GM23248 (cell line): ENCODE measurements at regions not wholly inside any gene's neighbourhood (a gene's known extent, or its start where the extent isn't known, plus 50 kb on each side); places are given as distances from the start of the nearest gene placed in this dataset.
A peak's percentile ranks its signal among the peaks of the same experiment; 100 is the strongest.

Experiments
- DNase-seq: peaks from one replicate; pipeline ENCODE4 v3.0.0-alpha.2; 2015
- H2AFZ ChIP-seq: fragments of 200-600 bp; sonication (generic); 2 replicates; pipeline ENCODE4 v1.6.1; 2016; ENCODE audit warnings: antibody characterized with exemption
- H3F3A ChIP-seq: fragments of 200-600 bp; sonication (generic); 2 replicates; pipeline ENCODE4 v1.6.1; 2016; ENCODE audit warnings: mild to moderate bottlenecking, antibody characterized with exemption, mixed run types; ENCODE audit not compliant: insufficient read depth
- H3K27ac ChIP-seq: fragments of 200-600 bp; sonication (generic); 2 replicates; pipeline ENCODE4 v1.5.1; 2016; ENCODE audit warnings: mild to moderate bottlenecking
- H3K27me3 ChIP-seq: fragments of 200-600 bp; sonication (generic); replicated peaks from 2 replicates; pipeline ENCODE4 v1.6.1; 2016; ENCODE audit warnings: mild to moderate bottlenecking; ENCODE audit not compliant: insufficient read depth
- H3K36me3 ChIP-seq: fragments of 200-600 bp; sonication (generic); 2 replicates; pipeline ENCODE4 v1.6.1; 2016; ENCODE audit warnings: low read depth, mild to moderate bottlenecking
- H3K4me1 ChIP-seq: fragments of 200-600 bp; sonication (generic); 2 replicates; pipeline ENCODE4 v1.6.1; 2016; ENCODE audit warnings: mild to moderate bottlenecking; ENCODE audit not compliant: insufficient read depth
- H3K4me2 ChIP-seq: fragments of 200-600 bp; sonication (generic); one replicate; pipeline ENCODE4 v1.6.1; 2016; ENCODE audit warnings: mild to moderate bottlenecking; ENCODE audit not compliant: unreplicated experiment
- H3K4me3 ChIP-seq: fragments of 200-600 bp; sonication (generic); 2 replicates; pipeline ENCODE4 v1.5.1; 2016; ENCODE audit warnings: mild to moderate bottlenecking
- H3K79me2 ChIP-seq: fragments of 200-600 bp; sonication (generic); 2 replicates; pipeline ENCODE4 v1.6.1; 2016; ENCODE audit warnings: mild to moderate bottlenecking; ENCODE audit not compliant: insufficient read depth
- H3K9ac ChIP-seq: fragments of 200-600 bp; sonication (generic); 2 replicates; pipeline ENCODE4 v1.6.1; 2016; ENCODE audit warnings: mild to moderate bottlenecking
- H3K9me2 ChIP-seq: fragments of 200-600 bp; sonication (generic); 2 replicates; pipeline ENCODE4 v1.6.1; 2016; ENCODE audit warnings: mixed run types, mild to moderate bottlenecking, moderate library complexity; ENCODE audit not compliant: insufficient read depth
- H3K9me3 ChIP-seq: fragments of 200-600 bp; sonication (generic); one replicate; pipeline ENCODE4 v1.6.1; 2017; ENCODE audit warnings: low read depth
- H4K20me1 ChIP-seq: fragments of 200-600 bp; sonication (generic); 2 replicates; pipeline ENCODE4 v1.6.0; 2016; ENCODE audit not compliant: insufficient read depth
- EZH2 ChIP-seq: fragments of 200-600 bp; sonication (generic); IDR thresholded peaks from 2 replicates; pipeline ENCODE4 v1.6.1; 2018; ENCODE audit warnings: antibody characterized with exemption, mild to moderate bottlenecking; ENCODE audit not compliant: insufficient read depth, poor library complexity, severe bottlenecking
- EZH2phosphoT487 ChIP-seq: fragments of 200-600 bp; sonication (generic); IDR thresholded peaks from 2 replicates; pipeline ENCODE4 v1.6.1; 2018; ENCODE audit warnings: antibody characterized with exemption, moderate library complexity, mild to moderate bottlenecking, low read depth; ENCODE audit not compliant: insufficient read depth
- WGBS, 2 experiments: methylation state at CpG; one replicate each; pipeline ENCODE4 v1.1.6; 2015 to 2017; ENCODE audit warnings: low lambda C conversion rate in 2 of 2, low coverage in 1 of 2; ENCODE audit errors: missing lambda C conversion rate in 2 of 2; 5-methylcytosine and 5-hydroxymethylcytosine counted together
- in situ Hi-C: fragments of 300-500 bp; cut with MboI; formaldehyde crosslinking; loops from 2 replicates; pipeline ENCODE4 v1.15.0; 2020

- Histone ChIP-seq H3K27ac (no peak overlapping the region), H3K4me1 (peaks cover 44% of the 10 kb centered on the region), H3F3A (peaks cover 39% of the 10 kb centered on the region), H3K9me2 (no peaks in the 10 kb centered on the region), H3K4me2 (no peak overlapping the region), H3K4me3 (no peak overlapping the region), H3K9ac (no peak overlapping the region), H2AFZ (no peak overlapping the region), H3K79me2 (no peaks in the 10 kb centered on the region), H3K36me3 (no peaks in the 10 kb centered on the region), H4K20me1 (no peaks in the 10 kb centered on the region), H3K9me3 (no peaks in the 10 kb centered on the region), H3K27me3 (no peaks in the 10 kb centered on the region)
- WGBS, 2 experiments = 94 to 100% methylated on average over 2 of the region's 2 CpGs
- in situ Hi-C loops = loop anchor here (25.0 kb wide), 1 partner anchor 1158 kb away; the partner anchor contains the start of gene GXYLT1
- no peak for DNase-seq
- no peak for TF ChIP-seq EZH2
- no peak for TF ChIP-seq EZH2phosphoT487
Measured at GRCh38 chr12:43294916-43295315, 257.1 kb downstream of the ADAMTS20 start.

GRCh38 chr12:43294147-43294546 is 257.9 kb downstream of the ADAMTS20 start:
- H3K9me3 ChIP-seq = no peaks in the 10 kb centered on the region
- H3K27ac ChIP-seq = no peak overlapping the region

DNA sequence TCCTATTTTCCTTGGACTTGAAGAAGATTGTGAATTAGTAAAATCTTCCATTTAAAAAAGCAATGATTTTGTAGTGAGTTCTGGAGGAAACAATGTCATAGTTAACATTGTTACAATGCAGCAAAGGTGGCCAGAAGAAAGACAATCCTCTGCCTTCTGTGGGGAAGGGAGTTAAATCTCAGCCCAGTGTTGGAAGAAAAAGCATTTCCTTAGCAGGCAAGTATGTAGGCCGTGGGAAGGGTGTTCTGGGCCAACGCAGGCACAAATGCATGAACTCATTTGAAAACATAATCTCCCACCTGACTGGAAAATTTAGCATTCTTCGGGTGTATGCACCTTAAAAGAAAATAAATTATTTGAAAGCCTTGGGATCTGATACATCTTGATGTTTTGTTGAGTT is 258.6 kb downstream of the ADAMTS20 start:
- H3K27ac ChIP-seq = peak overlapping the region; percentile 22
- H3K9ac ChIP-seq = no peak overlapping the region
- H3K9me3 ChIP-seq = no peaks in the 10 kb centered on the region
- no peaks in the 10 kb centered on the region for H3K36me3 ChIP-seq
- in situ Hi-C loops = loop anchor here (25.0 kb wide), 1 partner anchor 1156 kb away; the partner anchor contains the start of gene GXYLT1
- 75 to 82% methylated on average over 3 of the region's 3 CpGs for WGBS, 2 experiments
- no peak overlapping the region for H2AFZ ChIP-seq
- H3K9me2 ChIP-seq = no peaks in the 10 kb centered on the region
- no peak for DNase-seq
- H3K79me2 ChIP-seq = no peaks in the 10 kb centered on the region
- peaks cover 54% of the 10 kb centered on the region for H3F3A ChIP-seq
- H4K20me1 ChIP-seq = no peaks in the 10 kb centered on the region
- H3K4me3 ChIP-seq = no peak overlapping the region
- no peak for TF ChIP-seq EZH2
- no peak for TF ChIP-seq EZH2phosphoT487
- peaks cover 54% of the 10 kb centered on the region for H3K4me1 ChIP-seq
- no peaks in the 10 kb centered on the region for H3K27me3 ChIP-seq
- peak overlapping the region; percentile 39 for H3K4me2 ChIP-seq

More at GRCh38 chr12:43294147-43294546, 257.9 kb downstream of the ADAMTS20 start:
- no peak overlapping the region for H3K9ac ChIP-seq
- DNase-seq = no peak
- TF ChIP-seq EZH2phosphoT487 = no peak
- no peak for TF ChIP-seq EZH2
- no peak overlapping the region for H3K4me2 ChIP-seq
- no peak overlapping the region for H2AFZ ChIP-seq
- no peaks in the 10 kb centered on the region for H3K36me3 ChIP-seq
- no peaks in the 10 kb centered on the region for H3K79me2 ChIP-seq
- H4K20me1 ChIP-seq = no peaks in the 10 kb centered on the region
- in situ Hi-C loops = loop anchor here (25.0 kb wide), 1 partner anchor 1157 kb away; the partner anchor contains the start of gene GXYLT1
- H3K27me3 ChIP-seq = no peaks in the 10 kb centered on the region
- H3F3A ChIP-seq = peaks cover 46% of the 10 kb centered on the region
- peaks cover 49% of the 10 kb centered on the region for H3K4me1 ChIP-seq
- no peaks in the 10 kb centered on the region for H3K9me2 ChIP-seq
- no peak overlapping the region for H3K4me3 ChIP-seq
- WGBS, 2 experiments = 90 to 93% methylated on average over 4 of the region's 4 CpGs

- peak; percentile 81 for DNase-seq
- H3K4me2 ChIP-seq = peak overlapping the region; percentile 39
- 36 to 41% methylated on average over 2 of the region's 2 CpGs for WGBS, 2 experiments
Measured at GRCh38 chr12:43292699-43293098, 259.3 kb downstream of the ADAMTS20 start.

More at GRCh38 chr12:43292699-43293098, 259.3 kb downstream of the ADAMTS20 start:
- no peaks in the 10 kb centered on the region for H3K27me3 ChIP-seq
- peak overlapping the region; percentile 22 for H3K27ac ChIP-seq
- H3K9me2 ChIP-seq = no peaks in the 10 kb centered on the region
- H3F3A ChIP-seq = peaks cover 55% of the 10 kb centered on the region
- no peaks in the 10 kb centered on the region for H3K79me2 ChIP-seq
- no peak overlapping the region for H3K4me3 ChIP-seq
- H4K20me1 ChIP-seq = no peaks in the 10 kb centered on the region
- H3K9ac ChIP-seq = no peak overlapping the region
- H3K36me3 ChIP-seq = no peaks in the 10 kb centered on the region
- TF ChIP-seq EZH2phosphoT487 (no peak), EZH2 (no peak)
- peak overlapping the region; percentile 35; the same call in 1 of the 2 replicates for H2AFZ ChIP-seq
- in situ Hi-C loops = loop anchor here (25.0 kb wide), 1 partner anchor 1155 kb away; the partner anchor contains the start of gene GXYLT1
- no peaks in the 10 kb centered on the region for H3K9me3 ChIP-seq
- peaks cover 54% of the 10 kb centered on the region for H3K4me1 ChIP-seq
